Lung (tissue), 11 donors: ENCODE measurements at regions not wholly inside any gene's neighbourhood (a gene's known extent, or its start where the extent isn't known, plus 50 kb on each side); places are given as distances from the start of the nearest gene placed in this dataset.

ENCODE experiments used
- ATAC-seq: fragments of 200-7000 bp; cut with Tn5 transposase; one replicate; pipeline ENCODE4 v1.9.1; 2020; ENCODE audit warnings: moderate number of reproducible peaks; ENCODE audit not compliant: insufficient read depth, low FRiP score
- DNase-seq, 3 donors: peaks; one replicate each; pipeline ENCODE4 v3.0.0-alpha.2; 2013 to 2017
- H3K27ac ChIP-seq, 2 donors: one replicate each; pipeline ENCODE4 v1.5.1; 2013; ENCODE audit warnings: mild to moderate bottlenecking in 2 of 2, moderate library complexity in 2 of 2, control low read depth in 1 of 2, inconsistent platforms in 1 of 2, low read depth in 1 of 2, low read length in 1 of 2
- H3K27me3 ChIP-seq, 3 donors: one replicate each; pipeline ENCODE4 v1.5.1; 2013; ENCODE audit warnings: low read length in 2 of 3; ENCODE audit not compliant: control insufficient read depth in 3 of 3, insufficient read depth in 3 of 3
- H3K36me3 ChIP-seq, 4 donors: one replicate each; pipeline ENCODE4 v1.5.1; 2013; ENCODE audit warnings: low read length in 4 of 4, mild to moderate bottlenecking in 1 of 4, moderate library complexity in 1 of 4; ENCODE audit not compliant: control insufficient read depth in 4 of 4, insufficient read depth in 4 of 4
- H3K4me1 ChIP-seq, 5 donors: one replicate each; pipeline ENCODE4 v1.5.1; 2013; ENCODE audit warnings: low read length in 5 of 5, mild to moderate bottlenecking in 2 of 5, moderate library complexity in 1 of 5; ENCODE audit not compliant: control insufficient read depth in 5 of 5, insufficient read depth in 5 of 5
- H3K4me3 ChIP-seq: one replicate; pipeline ENCODE4 v1.5.1; 2013; ENCODE audit warnings: mild to moderate bottlenecking, control low read depth, moderate library complexity
- H3K9ac ChIP-seq, 2 donors: one replicate each; pipeline ENCODE4 v1.5.1; 2013; ENCODE audit warnings: low read length in 2 of 2, control low read depth in 1 of 2; ENCODE audit not compliant: insufficient read depth in 1 of 2
- H3K9me3 ChIP-seq, 4 donors: one replicate each; pipeline ENCODE4 v1.5.1; 2013; ENCODE audit warnings: low read length in 3 of 4, mild to moderate bottlenecking in 1 of 4, moderate library complexity in 1 of 4; ENCODE audit not compliant: control insufficient read depth in 4 of 4, insufficient read depth in 3 of 4
- WGBS, 2 donors: extraction: QIAGEN DNeasy Blood & Tissue Kit; methylation state at CpG; one replicate each; pipeline ENCODE4 v1.1.7; 2013; 5-methylcytosine and 5-hydroxymethylcytosine counted together
- TF ChIP-seq, protein P1 (sequence below): IDR thresholded peaks from 2 replicates; pipeline ENCODE4 v1.5.1; 2012; ENCODE audit warnings: mild to moderate bottlenecking; ENCODE audit errors: control extremely low read depth, extremely low read depth
- donor health status: control.
- donor health status: control.
- donor health status: Bipolar disorder and iron deficiency.
- donor health status: healthy.
- donor health status: DM: yes; HTN: yes; CAD: no.

DNA sequence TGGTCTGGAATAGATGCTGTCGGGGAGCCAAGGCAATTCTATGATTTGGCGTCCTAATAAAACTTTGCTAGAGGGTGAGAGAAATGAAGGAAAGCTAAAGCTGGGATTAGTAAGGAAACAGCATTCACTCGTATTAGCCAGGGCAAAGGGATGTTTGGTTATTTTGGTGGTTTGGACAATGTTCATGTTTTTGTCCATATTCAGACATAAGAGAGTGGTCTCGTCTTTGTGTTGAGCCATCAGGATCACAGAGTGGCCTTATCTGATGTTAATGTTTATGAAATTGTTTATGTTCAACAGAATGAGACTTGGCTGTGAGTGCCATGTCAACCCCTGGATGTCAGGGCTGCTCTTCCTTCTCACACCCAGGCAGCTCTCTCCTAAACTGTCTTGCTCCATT lies 58.9 kb upstream of the EPC2 start:
- TF ChIP-seq, protein P1, sequence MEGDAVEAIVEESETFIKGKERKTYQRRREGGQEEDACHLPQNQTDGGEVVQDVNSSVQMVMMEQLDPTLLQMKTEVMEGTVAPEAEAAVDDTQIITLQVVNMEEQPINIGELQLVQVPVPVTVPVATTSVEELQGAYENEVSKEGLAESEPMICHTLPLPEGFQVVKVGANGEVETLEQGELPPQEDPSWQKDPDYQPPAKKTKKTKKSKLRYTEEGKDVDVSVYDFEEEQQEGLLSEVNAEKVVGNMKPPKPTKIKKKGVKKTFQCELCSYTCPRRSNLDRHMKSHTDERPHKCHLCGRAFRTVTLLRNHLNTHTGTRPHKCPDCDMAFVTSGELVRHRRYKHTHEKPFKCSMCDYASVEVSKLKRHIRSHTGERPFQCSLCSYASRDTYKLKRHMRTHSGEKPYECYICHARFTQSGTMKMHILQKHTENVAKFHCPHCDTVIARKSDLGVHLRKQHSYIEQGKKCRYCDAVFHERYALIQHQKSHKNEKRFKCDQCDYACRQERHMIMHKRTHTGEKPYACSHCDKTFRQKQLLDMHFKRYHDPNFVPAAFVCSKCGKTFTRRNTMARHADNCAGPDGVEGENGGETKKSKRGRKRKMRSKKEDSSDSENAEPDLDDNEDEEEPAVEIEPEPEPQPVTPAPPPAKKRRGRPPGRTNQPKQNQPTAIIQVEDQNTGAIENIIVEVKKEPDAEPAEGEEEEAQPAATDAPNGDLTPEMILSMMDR, result no peak
- Histone ChIP-seq H3K9ac (no peak overlapping the region), H3K4me1 (peaks cover 0 to 9% (median 0%) of the 10 kb centered on the region in 5 donors), H3K36me3 (no peaks in the 10 kb centered on the region), H3K9me3 (no peaks in the 10 kb centered on the region), H3K4me3 (no peak overlapping the region), H3K27me3 (no peaks in the 10 kb centered on the region), H3K27ac (no peak overlapping the region)
- ATAC-seq (no peak), DNase-seq (peak in 2 of 3 donors; percentile 64 to 67)
- WGBS, 2 donors, result 82 to 83% methylated on average over 4 of the region's 4 CpGs

DNA sequence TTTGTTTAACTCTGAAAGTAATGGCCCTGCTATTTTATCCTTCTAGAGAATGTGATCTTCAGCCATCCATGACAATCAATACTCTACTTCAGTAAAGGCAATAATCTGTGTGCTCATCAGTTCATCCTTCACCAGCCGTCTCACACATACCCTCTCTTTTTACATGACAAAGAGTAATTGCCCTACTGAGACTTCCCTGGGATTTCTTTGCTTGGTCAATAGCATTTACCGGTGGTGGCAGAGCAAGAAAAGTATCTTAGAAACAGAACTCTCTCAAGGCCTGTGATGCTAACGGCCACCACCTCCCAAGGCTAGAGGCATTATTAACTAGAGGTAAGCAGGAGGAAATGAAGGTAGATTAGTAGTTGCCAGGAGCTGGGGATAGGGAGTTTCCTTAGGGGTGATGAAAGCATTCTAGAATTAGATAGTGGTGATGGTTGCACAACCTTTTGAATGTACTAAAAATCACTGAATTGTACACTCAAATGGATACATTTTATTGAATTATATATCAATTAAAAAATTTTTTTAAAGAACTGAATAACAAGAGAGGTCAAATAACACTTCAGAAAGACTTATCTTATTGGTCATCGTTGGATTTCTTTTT lies 57.9 kb upstream of the EPC2 start:
- WGBS, 2 donors, result 80 to 90% methylated on average over 4 of the region's 4 CpGs
- Histone ChIP-seq H3K4me1 (peaks cover 0 to 9% (median 0%) of the 10 kb centered on the region in 5 donors), H3K9ac (no peak overlapping the region), H3K27me3 (no peaks in the 10 kb centered on the region), H3K4me3 (no peak overlapping the region), H3K36me3 (no peaks in the 10 kb centered on the region), H3K27ac (no peak overlapping the region), H3K9me3 (no peaks in the 10 kb centered on the region)
- ATAC-seq, result no peak
- TF ChIP-seq, protein P1, result no peak
- no peak for DNase-seq

DNA sequence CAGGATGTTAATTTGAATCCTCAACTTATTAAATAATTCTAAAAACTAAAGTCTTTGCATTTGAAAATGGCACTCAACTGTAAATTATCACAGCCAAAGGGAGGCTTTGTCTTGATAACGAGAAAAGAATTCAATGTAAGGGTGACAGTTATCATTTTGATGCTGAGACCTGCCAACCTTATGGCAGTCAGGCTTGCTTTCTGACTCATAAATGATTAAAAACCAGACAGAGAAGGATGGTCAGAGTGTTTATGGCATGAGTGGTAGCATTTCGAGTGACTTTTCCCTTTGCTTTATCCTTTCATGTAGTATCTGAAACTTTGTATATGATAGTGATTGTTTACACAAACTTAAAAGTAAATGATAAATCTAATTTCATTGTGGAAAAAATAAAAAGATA lies 53.9 kb upstream of the EPC2 start:
- ATAC-seq, result no peak
- H3K9me3 ChIP-seq, result peaks cover 0 to 2% (median 0%) of the 10 kb centered on the region in 4 donors
- no peak overlapping the region for H3K27ac ChIP-seq
- TF ChIP-seq, protein P1, result no peak
- 90 to 92% methylated on average over 2 of the region's 2 CpGs for WGBS, 2 donors
- no peak overlapping the region for H3K4me3 ChIP-seq
- H3K36me3 ChIP-seq, result no peaks in the 10 kb centered on the region
- H3K9ac ChIP-seq, result no peak overlapping the region
- DNase-seq, result no peak
- H3K27me3 ChIP-seq, result no peaks in the 10 kb centered on the region
- peaks cover 0 to 18% (median 0%) of the 10 kb centered on the region in 5 donors for H3K4me1 ChIP-seq

DNA sequence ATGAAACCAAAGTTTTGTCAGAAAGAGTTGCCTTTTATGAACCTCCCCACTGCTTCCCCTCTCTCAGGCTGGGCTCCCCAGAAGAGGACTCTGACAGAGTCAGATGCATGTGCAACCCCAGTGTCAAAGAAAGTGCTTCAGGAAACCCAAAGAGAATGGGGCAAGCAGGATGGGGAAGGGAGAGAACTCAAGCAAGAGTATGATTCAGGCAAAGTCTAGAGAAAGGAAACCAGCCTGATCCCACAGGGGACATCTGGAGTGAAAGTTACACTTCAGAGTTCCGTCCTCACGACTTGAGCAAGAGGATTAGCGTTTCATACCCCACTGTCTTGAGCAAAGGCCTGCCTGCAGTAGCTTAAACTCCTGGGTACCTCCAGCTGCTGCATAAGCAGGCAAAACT lies 51.8 kb upstream of the EPC2 start:
- Histone ChIP-seq H3K27ac (no peak overlapping the region), H3K27me3 (no peaks in the 10 kb centered on the region), H3K36me3 (no peaks in the 10 kb centered on the region), H3K9ac (no peak overlapping the region), H3K9me3 (peaks cover 0 to 2% (median 0%) of the 10 kb centered on the region in 4 donors), H3K4me1 (peaks cover 0 to 18% (median 0%) of the 10 kb centered on the region in 5 donors), H3K4me3 (no peak overlapping the region)
- DNase-seq (peak in 1 of 3 donors; percentile 64), ATAC-seq (no peak)
- TF ChIP-seq, protein P1, result no peak
- WGBS, 2 donors, result 29 to 67% methylated on average over 3 of the region's 3 CpGs
